ENCODE measurements at regions not wholly inside any gene's neighbourhood (a gene's known extent, or its start where the extent isn't known, plus 50 kb on each side); places are given as distances from the start of the nearest gene placed in this dataset.

- Histone ChIP-seq H3K79me2 (ENCODE audit: control insufficient read depth, insufficient read depth, low read length) (no peaks in the 10 kb centered on the region), H4K20me1 (ENCODE audit: control insufficient read depth, extremely low read depth, insufficient read depth, low read length) (no peaks in the 10 kb centered on the region), H2AFZ (ENCODE audit: low read length) (no peak overlapping the region), H3K4me3 (replicated peaks in 1 of 4; ENCODE audit: control extremely low read depth in 1 of 4, insufficient read depth in 1 of 4, low read depth in 3 of 4, low read length in 4 of 4) (no peak overlapping the region), H3K4me2 (ENCODE audit: extremely low read depth, insufficient read depth, low read length) (no peak overlapping the region), H3K9me3 (ENCODE audit: control insufficient read depth, insufficient read depth, low read depth, low read length) (no peaks in the 10 kb centered on the region), H3K27ac (ENCODE audit: insufficient read depth, low read length) (no peak overlapping the region), H3K27me3 (ENCODE audit: control insufficient read depth, insufficient read depth, low read length) (no peaks in the 10 kb centered on the region), H3K4me1 (ENCODE audit: control insufficient read depth, extremely low read depth, insufficient read depth, low read length) (no peaks in the 10 kb centered on the region), H3K9ac (ENCODE audit: insufficient read depth, low read length) (no peak overlapping the region), H3K36me3 (ENCODE audit: control insufficient read depth, insufficient read depth, low read length) (no peaks in the 10 kb centered on the region)
- TF ChIP-seq CTCF (conservative IDR thresholded peaks at IDR 0.05 in 1 of 2, IDR thresholded peaks at IDR 0.05 in 1 of 2; ENCODE audit: low read depth in 1 of 2, low read length in 2 of 2), result no peak
- no peak for TF ChIP-seq EZH2 (IDR thresholded peaks at IDR 0.05; ENCODE audit: low read length, missing control alignments)
- DNase-seq (ENCODE audit: low read depth in 2 of 2), result no peak
These were observed 71.7 kb upstream of the BRD7 start for GRCh38 chr16:50440531-50440930.

GRCh38 chr16:50437769-50438437, 69.1 kb upstream of the BRD7 start:
- H3K4me3 ChIP-seq (replicated peaks in 1 of 4; ENCODE audit: control extremely low read depth in 1 of 4, insufficient read depth in 1 of 4, low read depth in 3 of 4, low read length in 4 of 4), result no peak overlapping the region
- no peaks in the 10 kb centered on the region for H3K36me3 ChIP-seq (ENCODE audit: control insufficient read depth, insufficient read depth, low read length)
- H3K4me1 ChIP-seq (ENCODE audit: control insufficient read depth, extremely low read depth, insufficient read depth, low read length), result no peaks in the 10 kb centered on the region
- H3K9ac ChIP-seq (ENCODE audit: insufficient read depth, low read length), result no peak overlapping the region
- no peaks in the 10 kb centered on the region for H3K9me3 ChIP-seq (ENCODE audit: control insufficient read depth, insufficient read depth, low read depth, low read length)
- no peaks in the 10 kb centered on the region for H3K27me3 ChIP-seq (ENCODE audit: control insufficient read depth, insufficient read depth, low read length)
- peak in 1 of 2 donors; percentile 15 for DNase-seq (ENCODE audit: low read depth in 2 of 2)
- H4K20me1 ChIP-seq (ENCODE audit: control insufficient read depth, extremely low read depth, insufficient read depth, low read length), result no peaks in the 10 kb centered on the region
- no peak overlapping the region for H3K4me2 ChIP-seq (ENCODE audit: extremely low read depth, insufficient read depth, low read length)
- H3K79me2 ChIP-seq (ENCODE audit: control insufficient read depth, insufficient read depth, low read length), result no peaks in the 10 kb centered on the region
- TF ChIP-seq EZH2 (IDR thresholded peaks at IDR 0.05; ENCODE audit: low read length, missing control alignments) (no peak), CTCF (conservative IDR thresholded peaks at IDR 0.05 in 1 of 2, IDR thresholded peaks at IDR 0.05 in 1 of 2; ENCODE audit: low read depth in 1 of 2, low read length in 2 of 2) (no peak)
- H3K27ac ChIP-seq (ENCODE audit: insufficient read depth, low read length), result no peak overlapping the region
- no peak overlapping the region for H2AFZ ChIP-seq (ENCODE audit: low read length)

- H3K9ac ChIP-seq (ENCODE audit: insufficient read depth, low read length), result no peak overlapping the region
- H3K36me3 ChIP-seq (ENCODE audit: control insufficient read depth, insufficient read depth, low read length), result no peaks in the 10 kb centered on the region
- H3K9me3 ChIP-seq (ENCODE audit: control insufficient read depth, insufficient read depth, low read depth, low read length), result no peaks in the 10 kb centered on the region
- TF ChIP-seq EZH2 (IDR thresholded peaks at IDR 0.05; ENCODE audit: low read length, missing control alignments), result no peak
- no peak for TF ChIP-seq CTCF (conservative IDR thresholded peaks at IDR 0.05 in 1 of 2, IDR thresholded peaks at IDR 0.05 in 1 of 2; ENCODE audit: low read depth in 1 of 2, low read length in 2 of 2)
- no peak overlapping the region for H3K27ac ChIP-seq (ENCODE audit: insufficient read depth, low read length)
- no peak overlapping the region for H3K4me3 ChIP-seq (replicated peaks in 1 of 4; ENCODE audit: control extremely low read depth in 1 of 4, insufficient read depth in 1 of 4, low read depth in 3 of 4, low read length in 4 of 4)
- no peaks in the 10 kb centered on the region for H4K20me1 ChIP-seq (ENCODE audit: control insufficient read depth, extremely low read depth, insufficient read depth, low read length)
- H2AFZ ChIP-seq (ENCODE audit: low read length), result no peak overlapping the region
- H3K4me2 ChIP-seq (ENCODE audit: extremely low read depth, insufficient read depth, low read length), result no peak overlapping the region
- H3K4me1 ChIP-seq (ENCODE audit: control insufficient read depth, extremely low read depth, insufficient read depth, low read length), result no peaks in the 10 kb centered on the region
- H3K27me3 ChIP-seq (ENCODE audit: control insufficient read depth, insufficient read depth, low read length), result no peaks in the 10 kb centered on the region
- no peaks in the 10 kb centered on the region for H3K79me2 ChIP-seq (ENCODE audit: control insufficient read depth, insufficient read depth, low read length)
- no peak for DNase-seq (ENCODE audit: low read depth in 2 of 2)
These were observed 67.5 kb upstream of the BRD7 start for GRCh38 chr16:50436271-50436670.
